ENCODE measurements at regions not wholly inside any gene's neighbourhood (a gene's known extent, or its start where the extent isn't known, plus 50 kb on each side); places are given as distances from the start of the nearest gene placed in this dataset.

GRCh38 chr18:41537666-41538065 is 417.4 kb upstream of the PIK3C3 start:
- DNase-seq, result no peak

GRCh38 chr18:41532344-41533086 is 422.5 kb upstream of the PIK3C3 start:
- DNase-seq, result no peak

- no peak for DNase-seq
Measured at GRCh38 chr18:41530970-41531369, 424.1 kb upstream of the PIK3C3 start.

- DNase-seq, result no peak
Measured at GRCh38 chr18:41529093-41529492, 425.9 kb upstream of the PIK3C3 start.

- no peak for DNase-seq
Measured at GRCh38 chr18:41526054-41526453, 429.0 kb upstream of the PIK3C3 start.

GRCh38 chr18:41524674-41525470 is 430.2 kb upstream of the PIK3C3 start:
- no peak for DNase-seq

GRCh38 chr18:41517142-41517541 is 437.9 kb upstream of the PIK3C3 start:
- no peak for DNase-seq

- DNase-seq, result no peak
Measured at GRCh38 chr18:41513438-41513837, 441.6 kb upstream of the PIK3C3 start.

- no peak for DNase-seq
Measured at GRCh38 chr18:41504316-41504715, 450.7 kb upstream of the PIK3C3 start.

- DNase-seq, result no peak
Measured at GRCh38 chr18:41501848-41502247, 453.2 kb upstream of the PIK3C3 start.

GRCh38 chr18:41499345-41499744 is 455.7 kb upstream of the PIK3C3 start:
- DNase-seq, result no peak

- no peak for DNase-seq
Measured at GRCh38 chr18:41490861-41491260, 464.2 kb upstream of the PIK3C3 start.

- no peak for DNase-seq
Measured at GRCh38 chr18:41486575-41486974, 468.5 kb upstream of the PIK3C3 start.

GRCh38 chr18:41484069-41484468 is 471.0 kb upstream of the PIK3C3 start:
- DNase-seq, result no peak

GRCh38 chr18:41482501-41482900 is 472.5 kb upstream of the PIK3C3 start:
- no peak for DNase-seq

GRCh38 chr18:41466436-41467160 is 488.4 kb upstream of the PIK3C3 start:
- no peak for DNase-seq

- no peak for DNase-seq
Measured at GRCh38 chr18:41465386-41465785, 489.6 kb upstream of the PIK3C3 start.

- no peak for DNase-seq
Measured at GRCh38 chr18:41464278-41464677, 490.8 kb upstream of the PIK3C3 start.

- DNase-seq, result no peak
Measured at GRCh38 chr18:41462946-41463345, 492.1 kb upstream of the PIK3C3 start.

GRCh38 chr18:41461114-41461513 is 493.9 kb upstream of the PIK3C3 start:
- DNase-seq, result no peak

- no peak for DNase-seq
Measured at GRCh38 chr18:41459656-41460055, 495.4 kb upstream of the PIK3C3 start.

GRCh38 chr18:41458376-41458775 is 496.7 kb upstream of the PIK3C3 start:
- no peak for DNase-seq

- DNase-seq, result no peak
Measured at GRCh38 chr18:41457765-41458326, 497.2 kb upstream of the PIK3C3 start.
